DND-41 (cell line): ENCODE measurements at regions not wholly inside any gene's neighbourhood (a gene's known extent, or its start where the extent isn't known, plus 50 kb on each side); places are given as distances from the start of the nearest gene placed in this dataset.

ENCODE experiments used
- ATAC-seq: fragments of 200-7000 bp; cut with Tn5 transposase; 3 replicates; pipeline ENCODE4 v1.9.1; 2021; ENCODE audit warnings: low read depth; ENCODE audit not compliant: insufficient read depth
- DNase-seq: peaks from one replicate; pipeline ENCODE4 v3.0.0-alpha.2; 2020
- H2AFZ ChIP-seq: 2 replicates; pipeline ENCODE4 v1.6.0; 2012; ENCODE audit warnings: low read depth, low read length
- H3K27ac ChIP-seq: 2 replicates; pipeline ENCODE4 v1.5.1; 2012; ENCODE audit warnings: low read length, inconsistent platforms
- H3K27me3 ChIP-seq: fragments of 200-600 bp; sonication (generic); 2 replicates; pipeline ENCODE4 v1.6.0; 2012; ENCODE audit warnings: low read length, mild to moderate bottlenecking, inconsistent platforms; ENCODE audit not compliant: insufficient read depth, poor library complexity
- H3K36me3 ChIP-seq: 2 replicates; pipeline ENCODE4 v1.5.1; 2012; ENCODE audit warnings: low read length, inconsistent platforms; ENCODE audit not compliant: insufficient read depth
- H3K4me1 ChIP-seq: 2 replicates; pipeline ENCODE4 v1.5.1; 2012; ENCODE audit warnings: mild to moderate bottlenecking, low read length; ENCODE audit not compliant: insufficient read depth
- H3K4me2 ChIP-seq: 2 replicates; pipeline ENCODE4 v1.6.0; 2012; ENCODE audit warnings: mild to moderate bottlenecking, moderate library complexity, low read length, inconsistent platforms; ENCODE audit not compliant: insufficient read depth
- H3K4me3 ChIP-seq, 2 experiments: fragments of 200-600 bp in 1 of 2; shearing (Covaris generic) in 1 of 2; 2 replicates each; pipeline ENCODE4 v1.5.1; 2012 to 2016; ENCODE audit warnings: inconsistent platforms in 2 of 2, low read length in 2 of 2, mild to moderate bottlenecking in 2 of 2, low read depth in 1 of 2, moderate library complexity in 1 of 2
- H3K79me2 ChIP-seq: 2 replicates; pipeline ENCODE4 v1.6.0; 2012; ENCODE audit warnings: low read length, inconsistent platforms; ENCODE audit not compliant: insufficient read depth
- H3K9ac ChIP-seq: 2 replicates; pipeline ENCODE4 v1.6.0; 2012; ENCODE audit warnings: low read depth, mild to moderate bottlenecking, inconsistent platforms, low read length, moderate library complexity
- H3K9me3 ChIP-seq: 2 replicates; pipeline ENCODE4 v1.5.1; 2012; ENCODE audit warnings: low read length, moderate library complexity, mild to moderate bottlenecking, inconsistent platforms; ENCODE audit not compliant: insufficient read depth, severe bottlenecking
- H4K20me1 ChIP-seq: 2 replicates; pipeline ENCODE4 v1.6.0; 2012; ENCODE audit warnings: low read length; ENCODE audit not compliant: insufficient read depth
- EZH2 ChIP-seq: IDR thresholded peaks from 3 replicates; pipeline ENCODE4 v1.6.1; 2012; ENCODE audit warnings: borderline replicate concordance, low read depth, mild to moderate bottlenecking, moderate library complexity, low read length, inconsistent platforms; ENCODE audit not compliant: severe bottlenecking
- TF ChIP-seq, protein P1 (sequence below): IDR thresholded peaks from 2 replicates; pipeline ENCODE4 v1.5.1; 2012; ENCODE audit warnings: borderline replicate concordance, low read length, moderate library complexity, mild to moderate bottlenecking; ENCODE audit not compliant: poor library complexity, severe bottlenecking; ENCODE audit errors: extremely low read depth

DNA sequence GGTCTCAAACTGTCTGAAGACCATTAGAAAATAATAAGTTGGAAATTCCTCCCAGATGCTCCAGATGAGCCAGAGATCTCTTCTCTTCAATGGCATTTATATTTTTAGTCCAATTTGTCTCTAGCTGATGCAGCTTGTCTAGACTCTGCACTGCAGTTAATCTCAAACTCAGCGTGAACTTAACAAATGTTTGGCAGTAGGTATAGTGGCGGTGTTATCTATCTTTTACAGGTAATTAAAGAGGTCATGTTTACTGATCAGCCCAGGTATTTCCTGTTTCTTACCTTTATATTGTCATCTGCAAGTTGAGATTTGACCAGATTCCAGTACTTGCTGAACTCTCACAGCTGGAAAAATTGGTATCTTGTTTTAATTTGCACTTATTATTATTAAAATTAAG, 1024.5 kb upstream of the ADGRL2 start:
- H3K4me1 ChIP-seq, result no peaks in the 10 kb centered on the region
- peaks cover 3% of the 10 kb centered on the region for H3K9me3 ChIP-seq
- no peak overlapping the region for H3K4me2 ChIP-seq
- H3K27ac ChIP-seq, result no peak overlapping the region
- no peak overlapping the region for H3K9ac ChIP-seq
- no peak for DNase-seq
- no peak overlapping the region for H2AFZ ChIP-seq
- no peaks in the 10 kb centered on the region for H4K20me1 ChIP-seq
- no peaks in the 10 kb centered on the region for H3K36me3 ChIP-seq
- TF ChIP-seq, protein P1, sequence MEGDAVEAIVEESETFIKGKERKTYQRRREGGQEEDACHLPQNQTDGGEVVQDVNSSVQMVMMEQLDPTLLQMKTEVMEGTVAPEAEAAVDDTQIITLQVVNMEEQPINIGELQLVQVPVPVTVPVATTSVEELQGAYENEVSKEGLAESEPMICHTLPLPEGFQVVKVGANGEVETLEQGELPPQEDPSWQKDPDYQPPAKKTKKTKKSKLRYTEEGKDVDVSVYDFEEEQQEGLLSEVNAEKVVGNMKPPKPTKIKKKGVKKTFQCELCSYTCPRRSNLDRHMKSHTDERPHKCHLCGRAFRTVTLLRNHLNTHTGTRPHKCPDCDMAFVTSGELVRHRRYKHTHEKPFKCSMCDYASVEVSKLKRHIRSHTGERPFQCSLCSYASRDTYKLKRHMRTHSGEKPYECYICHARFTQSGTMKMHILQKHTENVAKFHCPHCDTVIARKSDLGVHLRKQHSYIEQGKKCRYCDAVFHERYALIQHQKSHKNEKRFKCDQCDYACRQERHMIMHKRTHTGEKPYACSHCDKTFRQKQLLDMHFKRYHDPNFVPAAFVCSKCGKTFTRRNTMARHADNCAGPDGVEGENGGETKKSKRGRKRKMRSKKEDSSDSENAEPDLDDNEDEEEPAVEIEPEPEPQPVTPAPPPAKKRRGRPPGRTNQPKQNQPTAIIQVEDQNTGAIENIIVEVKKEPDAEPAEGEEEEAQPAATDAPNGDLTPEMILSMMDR, result no peak
- TF ChIP-seq EZH2, result no peak
- H3K27me3 ChIP-seq, result no peaks in the 10 kb centered on the region
- no peaks in the 10 kb centered on the region for H3K79me2 ChIP-seq
- no peak for ATAC-seq
- no peak overlapping the region for H3K4me3 ChIP-seq

GRCh38 chr1:80769208-80769750, 1031.5 kb upstream of the ADGRL2 start:
- Histone ChIP-seq H2AFZ (no peak overlapping the region), H3K4me1 (no peaks in the 10 kb centered on the region), H3K4me3 (no peak overlapping the region), H3K4me2 (no peak overlapping the region), H3K9ac (no peak overlapping the region), H4K20me1 (no peaks in the 10 kb centered on the region), H3K36me3 (no peaks in the 10 kb centered on the region), H3K27me3 (no peaks in the 10 kb centered on the region), H3K79me2 (no peaks in the 10 kb centered on the region), H3K9me3 (no peaks in the 10 kb centered on the region), H3K27ac (no peak overlapping the region)
- DNase-seq, result no peak
- TF ChIP-seq, protein P1, result no peak
- no peak for TF ChIP-seq EZH2
- ATAC-seq, result no peak

DNA sequence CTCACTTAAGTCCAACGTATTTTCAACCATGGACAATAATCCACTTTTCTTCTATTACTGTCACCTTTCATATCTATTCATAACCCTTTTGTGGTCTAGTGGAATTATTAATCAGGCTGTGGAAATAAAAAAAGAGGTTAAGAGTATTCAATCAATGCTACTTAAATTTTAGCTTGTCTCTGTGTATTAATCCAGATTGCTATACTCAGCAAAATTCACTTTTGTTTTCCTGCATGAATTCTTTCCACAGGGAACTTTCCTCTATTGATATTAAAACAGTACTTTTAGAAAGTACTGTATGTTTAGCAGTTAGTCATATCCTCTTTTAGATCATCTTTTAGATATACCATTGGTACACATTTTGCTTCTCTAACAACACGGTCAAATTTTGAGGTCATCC, 1033.0 kb upstream of the ADGRL2 start:
- H3K79me2 ChIP-seq, result no peaks in the 10 kb centered on the region
- H3K9ac ChIP-seq, result no peak overlapping the region
- ATAC-seq, result no peak
- no peaks in the 10 kb centered on the region for H3K9me3 ChIP-seq
- H2AFZ ChIP-seq, result no peak overlapping the region
- no peak overlapping the region for H3K4me3 ChIP-seq
- TF ChIP-seq, protein P1, result no peak
- TF ChIP-seq EZH2, result no peak
- no peak overlapping the region for H3K4me2 ChIP-seq
- H4K20me1 ChIP-seq, result no peaks in the 10 kb centered on the region
- H3K4me1 ChIP-seq, result no peaks in the 10 kb centered on the region
- no peaks in the 10 kb centered on the region for H3K27me3 ChIP-seq
- H3K36me3 ChIP-seq, result no peaks in the 10 kb centered on the region
- DNase-seq, result no peak
- no peak overlapping the region for H3K27ac ChIP-seq

DNA sequence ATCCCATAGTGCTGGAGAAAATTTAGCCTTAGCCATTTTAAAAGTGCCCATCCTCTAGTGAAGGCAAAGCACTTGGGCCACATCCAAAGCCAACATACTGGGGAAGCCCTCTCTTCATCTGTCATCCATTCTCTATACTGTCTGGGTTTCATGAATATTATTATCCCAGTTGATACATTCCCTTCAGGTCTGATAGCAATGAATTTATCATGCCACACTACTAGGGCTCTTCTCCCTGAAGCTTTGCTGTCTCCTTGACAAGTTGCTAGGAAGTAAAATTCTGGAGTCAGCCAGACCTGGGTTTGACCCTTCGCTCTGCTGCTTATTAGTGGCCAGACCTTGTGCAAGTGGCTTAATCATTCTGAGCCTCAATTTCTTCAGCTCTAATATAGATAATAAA, 1041.4 kb upstream of the ADGRL2 start:
- H3K27ac ChIP-seq, result no peak overlapping the region
- H3K4me1 ChIP-seq, result no peaks in the 10 kb centered on the region
- no peak overlapping the region for H3K4me2 ChIP-seq
- H3K9ac ChIP-seq, result no peak overlapping the region
- no peaks in the 10 kb centered on the region for H3K9me3 ChIP-seq
- H3K36me3 ChIP-seq, result no peaks in the 10 kb centered on the region
- no peaks in the 10 kb centered on the region for H4K20me1 ChIP-seq
- no peak for TF ChIP-seq EZH2
- TF ChIP-seq, protein P1, result no peak
- no peaks in the 10 kb centered on the region for H3K27me3 ChIP-seq
- H3K4me3 ChIP-seq, result no peak overlapping the region
- no peak for DNase-seq
- H2AFZ ChIP-seq, result no peak overlapping the region
- no peaks in the 10 kb centered on the region for H3K79me2 ChIP-seq
- ATAC-seq, result no peak
